ENCODE measurements at regions not wholly inside any gene's neighbourhood (a gene's known extent, or its start where the extent isn't known, plus 50 kb on each side); places are given as distances from the start of the nearest gene placed in this dataset.

- TF ChIP-seq SP1 (IDR thresholded peaks at IDR 0.05) = no peak
- TF ChIP-seq SP1 (CRISPR knock-in tag; IDR thresholded peaks at IDR 0.05) = peak; percentile 24; the same call in 1 of the 2 replicates
- peak; percentile 89 for TF ChIP-seq SP5 (CRISPR knock-in tag; IDR thresholded peaks at IDR 0.05; ENCODE audit: borderline replicate concordance, low read depth)
- no peak for TF ChIP-seq ZNF33A (CRISPR knock-in tag; IDR thresholded peaks at IDR 0.05; ENCODE audit: borderline replicate concordance)
- TF ChIP-seq GATAD2A (CRISPR knock-in tag; IDR thresholded peaks at IDR 0.05) = peak; percentile 100
- TF ChIP-seq AGO1 (IDR thresholded peaks at IDR 0.05; ENCODE audit: low read depth, low read length, poor library complexity, severe bottlenecking) = no peak
- peak; percentile 100 for TF ChIP-seq SALL1 (CRISPR knock-in tag; IDR thresholded peaks at IDR 0.05)
- peak; percentile 98 for TF ChIP-seq NKX3-1 (CRISPR knock-in tag; IDR thresholded peaks at IDR 0.05)
- TF ChIP-seq ZBTB3 (CRISPR knock-in tag; IDR thresholded peaks at IDR 0.05; ENCODE audit: borderline replicate concordance, low read depth) = peak; percentile 50
- TF ChIP-seq ZNF407 (CRISPR knock-in tag; IDR thresholded peaks at IDR 0.05; ENCODE audit: not compliant biosample characterization) = no peak
- no peak for TF ChIP-seq ZNF224 (CRISPR knock-in tag; IDR thresholded peaks at IDR 0.05)
- TF ChIP-seq NFIB (CRISPR knock-in tag; IDR thresholded peaks at IDR 0.05; ENCODE audit: borderline replicate concordance) = no peak
- peak; percentile 100 for TF ChIP-seq ETV5 (CRISPR knock-in tag; IDR thresholded peaks at IDR 0.05; ENCODE audit: borderline replicate concordance)
- TF ChIP-seq DMAP1 (CRISPR knock-in tag; IDR thresholded peaks at IDR 0.05) = peak; percentile 88
- no peak for TF ChIP-seq ZFP82 (CRISPR knock-in tag; IDR thresholded peaks at IDR 0.05; ENCODE audit: borderline replicate concordance)
- TF ChIP-seq NR2C2 (CRISPR knock-in tag; IDR thresholded peaks at IDR 0.05; ENCODE audit: borderline replicate concordance) = peak; percentile 77; the same call in 1 of the 2 replicates
- TF ChIP-seq KDM2A (CRISPR knock-in tag; IDR thresholded peaks at IDR 0.05; ENCODE audit: borderline replicate concordance, low read depth) = no peak
- TF ChIP-seq NFE2L1 (CRISPR knock-in tag; IDR thresholded peaks at IDR 0.05; ENCODE audit: borderline replicate concordance) = no peak
- peak; percentile 60 for TF ChIP-seq IKZF4 (CRISPR knock-in tag; IDR thresholded peaks at IDR 0.05; ENCODE audit: borderline replicate concordance, low read depth, not compliant biosample characterization)
- peak; percentile 83; the same call in 1 of the 2 replicates for TF ChIP-seq HBP1 (CRISPR knock-in tag; IDR thresholded peaks at IDR 0.05; ENCODE audit: low read depth)
- no peak; the same call in 1 of the 2 replicates for TF ChIP-seq EED (CRISPR knock-in tag; IDR thresholded peaks at IDR 0.05)
- peak; percentile 59; the same call in 1 of the 2 replicates for TF ChIP-seq ZNF431 (CRISPR knock-in tag; IDR thresholded peaks at IDR 0.05; ENCODE audit: borderline replicate concordance, low read depth)
Observed at GRCh38 chr2:39550701-39551285, 113.7 kb upstream of the MAP4K3 start (continued).
